ENCODE measurements at regions not wholly inside any gene's neighbourhood (a gene's known extent, or its start where the extent isn't known, plus 50 kb on each side); places are given as distances from the start of the nearest gene placed in this dataset.

GRCh38 chr3:82520846-82521245 is 759.4 kb upstream of the GBE1 start:
- no peak overlapping the region for H3K4me2 ChIP-seq (ENCODE audit: low read length)
- intact Hi-C loops (cut with micrococcal nuclease), result no loop called here
- no peaks in the 10 kb centered on the region for H3K4me1 ChIP-seq (ENCODE audit: insufficient read depth, low read length)
- no peak overlapping the region for H3K9ac ChIP-seq (ENCODE audit: low read length)
- no peak for ATAC-seq
- H3K27me3 ChIP-seq (ENCODE audit: low read length), result no peaks in the 10 kb centered on the region
- H3K9me3 ChIP-seq (ENCODE audit: low read length), result no peaks in the 10 kb centered on the region
- no peak overlapping the region for H3K4me3 ChIP-seq (ENCODE audit: low read length)
- H3K79me2 ChIP-seq (ENCODE audit: low read length), result no peaks in the 10 kb centered on the region
- H3K27ac ChIP-seq (ENCODE audit: low read length), result no peak overlapping the region
- no TSS peak for BruUV-seq (replicated peaks)
- no peak for DNase-seq
- H3K9me2 ChIP-seq (replicated peaks; ENCODE audit: low read length), result no peaks in the 10 kb centered on the region
- no peaks in the 10 kb centered on the region for H4K20me1 ChIP-seq (ENCODE audit: low read length)
- H3K36me3 ChIP-seq (ENCODE audit: low read depth, low read length), result no peaks in the 10 kb centered on the region
- no peak for TF ChIP-seq EZH2 (IDR thresholded peaks at IDR 0.05; ENCODE audit: low read length, unreplicated experiment)
- no peak for TF ChIP-seq EZH2phosphoT487 (IDR thresholded peaks at IDR 0.05; ENCODE audit: borderline replicate concordance, low read length)
- no peak for TF ChIP-seq CTCF (conservative IDR thresholded peaks at IDR 0.05; ENCODE audit: low read depth, low read length)
- H2AFZ ChIP-seq (ENCODE audit: low read length), result no peak overlapping the region
- ChIA-PET CTCF (no interaction called here), POLR2A (ENCODE audit: unreplicated experiment) (no interaction called here)
- no peaks in the 10 kb centered on the region for H3F3A ChIP-seq (ENCODE audit: low read length, unreplicated experiment)

- no peaks in the 10 kb centered on the region for H4K20me1 ChIP-seq (ENCODE audit: low read length)
- no peak overlapping the region for H3K9ac ChIP-seq (ENCODE audit: low read length)
- H3K4me1 ChIP-seq (ENCODE audit: insufficient read depth, low read length), result no peaks in the 10 kb centered on the region
- no peak for ATAC-seq
- no peak for DNase-seq
- H3K4me3 ChIP-seq (ENCODE audit: low read length), result no peak overlapping the region
- ChIA-PET POLR2A (ENCODE audit: unreplicated experiment) (no interaction called here), CTCF (no interaction called here)
- no peaks in the 10 kb centered on the region for H3K9me3 ChIP-seq (ENCODE audit: low read length)
- no peak for TF ChIP-seq CTCF (conservative IDR thresholded peaks at IDR 0.05; ENCODE audit: low read depth, low read length)
- TF ChIP-seq EZH2phosphoT487 (IDR thresholded peaks at IDR 0.05; ENCODE audit: borderline replicate concordance, low read length), result no peak
- no peak for TF ChIP-seq EZH2 (IDR thresholded peaks at IDR 0.05; ENCODE audit: low read length, unreplicated experiment)
- no peak overlapping the region for H2AFZ ChIP-seq (ENCODE audit: low read length)
- intact Hi-C loops (cut with micrococcal nuclease), result no loop called here
- H3F3A ChIP-seq (ENCODE audit: low read length, unreplicated experiment), result no peaks in the 10 kb centered on the region
- BruUV-seq (replicated peaks), result no TSS peak
- no peaks in the 10 kb centered on the region for H3K36me3 ChIP-seq (ENCODE audit: low read depth, low read length)
- no peak overlapping the region for H3K27ac ChIP-seq (ENCODE audit: low read length)
- no peaks in the 10 kb centered on the region for H3K79me2 ChIP-seq (ENCODE audit: low read length)
- no peaks in the 10 kb centered on the region for H3K27me3 ChIP-seq (ENCODE audit: low read length)
- no peak overlapping the region for H3K4me2 ChIP-seq (ENCODE audit: low read length)
- no peaks in the 10 kb centered on the region for H3K9me2 ChIP-seq (replicated peaks; ENCODE audit: low read length)
Observed at GRCh38 chr3:82509951-82510603, 748.6 kb upstream of the GBE1 start.

GRCh38 chr3:82509106-82509842 is 747.8 kb upstream of the GBE1 start:
- no peak overlapping the region for H3K27ac ChIP-seq (ENCODE audit: low read length)
- DNase-seq (no peak), ATAC-seq (no peak)
- H3K79me2 ChIP-seq (ENCODE audit: low read length), result no peaks in the 10 kb centered on the region
- no peaks in the 10 kb centered on the region for H3K9me2 ChIP-seq (replicated peaks; ENCODE audit: low read length)
- POLR2A ChIA-PET (ENCODE audit: unreplicated experiment), result no interaction called here
- no peaks in the 10 kb centered on the region for H3K9me3 ChIP-seq (ENCODE audit: low read length)
- H3K4me3 ChIP-seq (ENCODE audit: low read length), result no peak overlapping the region
- CTCF ChIA-PET, result no interaction called here
- intact Hi-C loops (cut with micrococcal nuclease), result no loop called here
- no TSS peak for BruUV-seq (replicated peaks)
- H4K20me1 ChIP-seq (ENCODE audit: low read length), result no peaks in the 10 kb centered on the region
- no peaks in the 10 kb centered on the region for H3F3A ChIP-seq (ENCODE audit: low read length, unreplicated experiment)
- H3K36me3 ChIP-seq (ENCODE audit: low read depth, low read length), result no peaks in the 10 kb centered on the region
- TF ChIP-seq EZH2phosphoT487 (IDR thresholded peaks at IDR 0.05; ENCODE audit: borderline replicate concordance, low read length) (no peak), CTCF (conservative IDR thresholded peaks at IDR 0.05; ENCODE audit: low read depth, low read length) (no peak), EZH2 (IDR thresholded peaks at IDR 0.05; ENCODE audit: low read length, unreplicated experiment) (no peak)
- H3K4me1 ChIP-seq (ENCODE audit: insufficient read depth, low read length), result no peaks in the 10 kb centered on the region
- H2AFZ ChIP-seq (ENCODE audit: low read length), result no peak overlapping the region
- no peak overlapping the region for H3K4me2 ChIP-seq (ENCODE audit: low read length)
- H3K9ac ChIP-seq (ENCODE audit: low read length), result no peak overlapping the region
- no peaks in the 10 kb centered on the region for H3K27me3 ChIP-seq (ENCODE audit: low read length)

Measured in PC-3 (cell line).